HG03139 (cell line): ENCODE measurements at regions not wholly inside any gene's neighbourhood (a gene's known extent, or its start where the extent isn't known, plus 50 kb on each side); places are given as distances from the start of the nearest gene placed in this dataset.
"Not testable (repeated sequence)": the region's sequence is repeated elsewhere in the genome, so short reads cannot be mapped to it uniquely, and the experiment has no call there.

Experiments
- ATAC-seq: cut with Tn5 transposase; IDR thresholded peaks from one replicate; pipeline ENCODE4 v1.9.1; 2021; ENCODE audit not compliant: unreplicated experiment

DNA sequence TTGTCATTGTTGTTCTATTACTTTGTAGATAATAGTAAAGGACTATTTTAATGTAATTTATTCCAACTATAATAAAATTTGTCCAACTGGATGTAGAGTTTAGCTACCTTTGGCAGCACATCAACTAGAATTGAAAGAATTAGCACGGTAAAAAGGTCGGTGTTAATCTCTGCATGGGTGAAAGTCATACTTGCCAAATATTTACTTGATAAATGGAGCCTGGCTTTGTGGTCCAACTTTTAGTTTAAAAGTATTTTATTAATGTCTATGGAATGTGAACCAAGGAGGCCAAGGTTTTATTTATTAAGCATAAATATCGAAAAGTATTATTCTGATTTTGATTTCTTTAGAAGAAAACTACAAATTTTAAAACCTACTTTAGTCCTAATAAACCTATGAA lies 1389.0 kb downstream of the PCDH9 start:
- no peak for ATAC-seq

GRCh38 chr13:65836066-65836465 lies 1394.1 kb downstream of the PCDH9 start:
- no peak for ATAC-seq

DNA sequence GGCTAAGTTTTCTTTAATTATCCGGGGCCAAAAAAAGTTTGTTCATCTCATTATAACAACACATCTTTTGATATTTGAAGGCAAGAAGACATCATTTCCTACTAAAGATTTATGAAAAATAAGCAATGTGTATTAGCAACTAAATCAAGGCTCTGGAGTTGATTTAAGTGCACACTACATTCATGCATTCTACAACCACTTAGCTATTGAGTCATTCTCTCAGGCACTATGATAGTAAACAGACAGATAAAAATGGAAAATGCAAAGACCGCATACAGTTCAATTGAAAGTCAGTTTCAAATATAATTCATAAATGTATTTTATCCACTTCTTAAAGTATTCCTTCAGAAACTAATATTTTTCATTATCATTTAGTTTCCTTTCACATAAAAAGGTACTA lies 1395.2 kb downstream of the PCDH9 start:
- ATAC-seq, result no peak

- ATAC-seq, result no peak
These were observed 1399.5 kb downstream of the PCDH9 start for GRCh38 chr13:65830411-65831205.

DNA sequence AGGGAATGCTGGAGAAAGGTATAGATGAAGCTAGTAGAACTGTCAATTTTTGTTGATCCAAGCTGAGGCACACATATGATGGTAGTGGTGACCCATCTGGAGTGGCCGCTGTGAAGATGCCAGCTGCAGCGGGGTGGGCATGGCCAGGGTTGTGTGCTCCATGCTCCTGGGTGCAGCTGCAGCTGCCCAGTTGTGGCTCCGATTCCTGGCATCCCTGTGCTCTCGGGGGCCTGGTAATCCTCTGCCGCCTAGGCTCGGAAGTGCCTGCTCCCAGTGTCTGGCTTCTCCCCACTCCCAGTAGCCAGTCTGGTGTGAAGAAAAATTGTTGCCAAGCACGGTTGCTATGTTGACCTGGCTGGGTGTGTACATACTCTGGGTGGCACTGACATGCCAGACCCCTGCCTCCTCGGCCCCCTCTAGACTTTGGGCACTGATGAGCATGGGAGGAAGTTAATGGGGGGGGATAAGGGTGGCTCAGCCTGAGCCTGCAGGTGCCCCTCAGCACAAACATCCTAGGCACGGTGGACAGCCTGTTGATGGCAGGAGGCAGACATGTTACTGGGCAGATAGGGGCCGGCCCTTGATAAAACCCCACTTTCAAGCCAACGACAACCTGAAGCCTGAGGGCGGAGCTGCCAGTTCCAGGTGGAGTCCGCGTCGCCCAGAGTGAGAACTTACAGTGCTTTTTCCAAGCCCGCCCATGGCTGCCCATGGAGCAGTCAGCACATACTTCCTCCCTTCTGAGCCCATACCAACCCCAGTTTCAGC lies 1400.7 kb downstream of the PCDH9 start:
- no peak for ATAC-seq

DNA sequence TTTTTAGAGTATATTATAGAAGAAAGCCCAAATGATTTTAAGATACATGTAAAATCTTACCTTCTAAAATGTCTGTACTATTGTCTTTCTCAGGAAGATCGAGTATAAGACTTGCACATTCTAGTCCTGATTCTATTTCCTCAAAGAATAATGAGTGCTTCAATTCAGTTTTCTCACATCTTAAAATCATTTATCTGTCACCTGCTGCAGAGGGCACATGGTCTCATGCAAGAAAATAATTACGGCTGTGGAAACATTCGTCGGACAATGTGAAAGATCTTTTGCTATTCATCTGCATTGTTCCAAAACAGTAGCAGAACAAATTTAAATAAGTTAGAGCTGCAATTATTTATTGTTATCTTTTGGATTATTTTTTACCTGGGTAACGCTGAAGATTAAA lies 1403.5 kb downstream of the PCDH9 start:
- no peak for ATAC-seq

GRCh38 chr13:65825039-65825438 lies 1405.1 kb downstream of the PCDH9 start:
- no peak for ATAC-seq

GRCh38 chr13:65808061-65808460 lies 1422.1 kb downstream of the PCDH9 start:
- no peak for ATAC-seq

DNA sequence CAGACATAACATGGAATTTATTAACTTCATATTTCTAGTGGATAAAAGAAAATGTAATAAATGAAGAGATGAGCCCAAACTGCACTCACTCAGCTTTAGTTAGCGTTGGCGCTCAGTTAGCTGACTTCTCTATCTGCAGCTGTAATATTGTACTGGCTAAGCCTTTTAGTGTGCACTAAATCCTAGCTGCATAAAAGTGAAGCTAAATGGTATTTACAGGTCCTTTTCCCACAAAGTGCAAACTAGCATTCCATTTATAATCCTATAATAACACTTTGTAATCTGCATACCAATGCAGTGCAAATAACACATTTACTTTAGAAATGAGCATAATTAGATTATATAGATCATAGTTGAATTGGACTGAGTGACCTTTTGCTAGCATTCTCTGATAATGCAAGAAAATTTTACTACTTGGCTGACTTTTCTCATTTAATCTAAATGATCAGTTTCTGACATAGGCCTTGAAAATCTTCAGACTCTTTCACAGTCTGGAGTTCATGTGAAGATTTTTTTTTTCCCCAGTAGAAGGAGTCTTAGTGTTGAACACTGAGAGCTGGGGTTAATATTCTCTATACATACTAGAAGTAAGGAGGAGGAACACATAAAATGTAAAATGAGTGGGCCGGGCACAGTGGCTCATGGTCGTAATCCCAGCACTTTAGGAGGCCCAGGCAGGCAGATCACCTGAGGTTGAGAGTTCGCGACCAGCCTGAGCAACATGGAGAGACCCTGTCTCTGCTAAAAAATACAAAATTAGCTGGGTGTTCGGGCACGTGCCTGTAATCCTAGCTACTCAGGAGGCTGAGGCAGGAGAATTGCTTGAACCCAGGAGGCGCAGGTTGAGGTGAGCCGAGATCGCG lies 1426.4 kb downstream of the PCDH9 start:
- ATAC-seq, result no peak

DNA sequence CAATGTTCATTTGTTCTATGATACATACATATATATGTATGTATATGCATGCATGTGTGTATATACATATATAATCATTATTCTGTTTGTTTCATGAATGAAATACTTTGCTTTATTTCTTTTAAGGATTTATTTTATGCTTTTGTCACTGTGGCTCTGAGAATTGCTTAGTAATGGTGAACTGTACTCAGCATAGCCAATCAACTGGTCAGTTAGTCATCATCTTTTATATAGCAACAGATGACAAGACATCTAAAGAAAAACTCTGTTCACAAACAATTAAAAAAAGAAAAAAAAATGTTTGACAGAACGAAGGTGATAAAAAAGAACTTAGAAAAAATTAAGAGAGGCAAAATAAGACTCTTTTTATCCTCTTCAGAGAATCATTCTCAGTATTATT lies 1440.3 kb downstream of the PCDH9 start:
- no peak for ATAC-seq

DNA sequence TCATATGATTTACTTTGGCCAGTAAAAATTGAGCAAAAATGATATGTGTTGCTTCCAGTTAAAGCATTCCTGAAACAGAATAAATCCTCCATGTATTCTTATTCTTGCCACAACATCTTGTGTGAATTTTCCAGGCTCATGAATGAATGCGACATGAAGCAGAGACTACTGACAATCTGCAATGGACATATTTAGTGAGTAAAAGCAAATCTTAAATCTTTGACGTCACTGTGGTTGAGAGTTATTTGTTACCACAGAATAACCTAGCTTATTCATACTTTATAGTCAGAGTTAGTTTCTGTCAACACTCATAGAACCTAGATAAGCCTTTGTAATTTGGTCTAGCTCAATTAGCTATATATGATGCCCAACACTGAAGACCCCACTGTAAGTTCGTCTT lies 1443.1 kb downstream of the PCDH9 start:
- ATAC-seq, result no peak

DNA sequence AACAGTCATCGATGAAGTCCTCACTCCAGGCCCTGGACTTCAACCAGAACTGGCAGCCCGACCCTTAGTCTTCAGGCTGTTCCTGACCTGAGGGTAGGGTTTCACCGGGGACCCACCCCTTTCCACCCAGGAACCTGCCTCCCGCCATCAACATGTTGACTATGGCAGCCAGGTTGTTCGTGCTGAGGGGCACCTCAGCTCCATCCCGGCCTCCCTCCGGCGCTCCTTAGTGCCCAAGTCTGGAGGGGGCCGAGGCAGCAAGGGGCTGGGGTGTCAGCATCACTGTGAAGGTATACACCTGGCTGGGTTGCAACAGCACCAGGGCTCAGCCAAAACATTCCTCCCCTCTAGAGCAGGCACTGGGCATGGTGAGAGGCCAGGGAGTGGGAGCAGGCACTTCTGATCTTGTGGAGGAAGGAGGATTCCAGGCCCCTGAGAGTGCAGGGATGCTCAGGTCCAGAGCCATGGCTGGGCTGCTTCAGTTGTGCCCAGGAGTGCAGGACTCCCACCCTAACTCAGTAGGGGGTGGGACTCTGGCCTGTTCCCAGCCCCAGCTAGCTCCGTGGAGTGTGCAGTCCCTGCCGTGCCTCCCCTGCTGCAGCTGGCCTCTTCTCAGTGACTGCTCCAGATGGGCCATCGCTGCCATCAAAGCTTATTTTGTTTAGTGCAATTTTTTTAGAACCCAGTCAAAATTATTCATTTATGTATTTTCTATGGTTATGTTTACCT lies 1445.9 kb downstream of the PCDH9 start:
- no peak for ATAC-seq

DNA sequence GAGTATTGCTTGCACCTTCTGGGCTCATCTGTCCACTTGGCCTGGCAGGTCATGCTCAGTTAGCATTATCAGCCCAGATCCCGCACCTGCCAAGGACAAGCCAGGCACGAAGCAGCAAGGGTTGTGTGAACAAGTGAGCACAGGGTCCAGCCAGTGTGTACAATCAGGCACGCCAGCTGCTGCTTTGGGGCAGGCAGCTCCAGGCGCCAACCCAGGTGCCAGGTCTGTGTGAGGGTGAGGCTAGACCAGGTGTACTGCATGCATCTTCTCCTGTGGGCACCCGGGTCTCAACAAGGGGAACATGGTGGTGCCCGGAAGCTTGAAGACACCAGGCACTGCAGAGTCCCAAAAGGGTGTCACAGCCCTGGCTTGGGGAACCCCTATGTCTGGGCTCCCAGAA lies 1446.8 kb downstream of the PCDH9 start:
- ATAC-seq, result no peak

DNA sequence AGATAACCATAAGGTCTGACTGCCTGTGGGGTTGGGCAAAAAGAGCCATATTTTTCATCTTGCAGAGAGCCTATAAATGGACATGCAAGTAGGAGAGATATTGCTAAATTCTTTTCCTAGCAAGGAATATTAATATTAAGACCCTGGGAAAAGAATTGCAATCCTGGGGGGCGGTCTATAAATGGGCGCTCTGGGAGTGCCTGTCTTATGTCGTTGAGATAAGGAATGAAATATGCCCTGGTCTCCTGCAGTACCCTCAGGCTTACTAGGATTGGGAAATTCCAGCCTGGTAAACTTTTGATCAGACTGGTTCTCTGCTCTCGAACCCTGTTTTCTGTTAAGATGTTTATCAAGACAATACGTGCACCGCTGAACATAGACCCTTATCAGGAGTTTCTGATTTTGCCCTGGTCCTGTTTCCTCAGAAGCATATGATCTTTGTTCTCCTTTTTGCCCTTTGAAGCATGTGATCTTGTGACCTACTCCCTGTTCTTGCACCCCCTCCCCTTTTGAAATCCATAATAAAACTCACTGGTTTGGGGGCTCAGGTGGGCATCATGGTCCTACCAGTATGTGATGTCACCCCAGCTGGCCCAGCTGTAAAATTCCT lies 1458.3 kb downstream of the PCDH9 start:
- not testable (repeated sequence) for ATAC-seq

DNA sequence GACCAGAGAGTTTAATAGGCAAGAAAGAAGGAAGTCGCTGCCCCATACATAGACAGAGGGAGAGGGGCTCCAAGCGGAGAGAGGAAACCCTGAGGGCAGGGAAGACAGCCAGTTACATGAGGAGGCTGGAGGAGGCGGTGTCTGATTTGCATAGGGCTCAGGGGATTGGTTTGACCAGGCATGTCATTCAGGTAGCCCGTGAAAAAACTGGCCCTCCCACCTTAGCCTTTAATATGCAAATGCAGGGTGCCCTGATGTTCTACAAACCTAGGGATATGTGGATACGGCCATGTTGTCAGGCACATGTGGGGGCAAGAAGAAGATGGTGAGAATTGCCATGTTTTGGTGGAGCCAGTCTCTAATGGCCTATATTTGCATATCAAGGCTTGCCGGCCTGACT lies 1461.6 kb downstream of the PCDH9 start:
- ATAC-seq, result no peak

DNA sequence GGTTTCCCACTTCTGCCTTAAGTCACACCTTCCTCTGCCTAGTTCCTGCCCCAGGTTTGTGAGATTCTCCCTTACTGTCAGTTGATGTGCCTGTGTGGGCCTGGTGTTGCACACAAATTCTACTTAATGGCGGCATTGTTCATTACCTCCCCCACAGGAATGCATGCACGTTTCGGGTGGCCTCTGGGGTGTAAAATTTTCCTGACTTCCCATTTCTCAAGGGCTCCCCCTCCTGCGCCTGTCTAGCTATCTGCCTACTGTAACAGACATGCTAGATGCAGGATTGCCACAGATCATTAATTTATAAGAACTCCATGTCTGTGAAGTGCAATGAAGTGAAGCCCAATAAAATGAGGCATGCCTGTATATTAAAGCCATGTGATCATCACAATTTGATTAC lies 1466.3 kb downstream of the PCDH9 start:
- no peak for ATAC-seq

DNA sequence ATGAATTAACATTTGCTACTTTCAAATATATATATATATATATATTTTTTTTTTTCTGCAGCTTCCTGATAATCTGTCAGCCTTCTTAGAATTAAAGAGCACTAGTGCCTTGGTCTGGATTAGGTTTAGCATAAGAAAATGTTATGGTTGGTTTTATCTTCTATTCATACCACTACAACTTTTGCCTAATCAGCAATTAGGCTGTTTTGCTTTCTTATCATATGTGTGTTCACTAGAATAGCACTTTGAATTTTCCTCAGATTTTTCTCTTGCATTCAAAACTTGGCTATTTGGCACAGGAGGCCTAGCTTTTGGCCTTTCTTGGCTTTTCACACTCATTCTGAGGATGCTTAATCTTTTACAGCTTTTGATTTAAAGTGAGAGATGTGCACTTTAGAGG lies 1468.1 kb downstream of the PCDH9 start:
- no peak for ATAC-seq

GRCh38 chr13:65756071-65756671 lies 1474.0 kb downstream of the PCDH9 start:
- no peak for ATAC-seq

DNA sequence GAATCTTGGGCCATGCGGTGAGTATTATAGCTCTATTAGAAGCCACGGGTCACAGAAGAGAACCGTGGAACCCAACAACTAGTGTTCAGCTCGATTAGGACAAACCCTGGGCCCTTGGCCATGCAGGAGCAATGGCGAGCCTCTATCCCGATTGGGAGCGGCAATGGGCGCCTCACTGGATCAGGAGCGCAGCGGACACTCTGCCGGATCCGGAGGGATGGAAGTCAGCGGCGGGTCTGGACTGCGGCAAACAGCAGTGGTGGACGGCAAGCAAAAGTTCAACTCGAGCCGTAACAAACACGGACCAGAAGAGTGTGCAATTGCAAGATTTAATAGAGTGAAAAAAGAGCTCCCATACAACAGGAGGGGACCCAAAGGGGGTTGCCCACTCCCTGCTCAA lies 1481.9 kb downstream of the PCDH9 start:
- ATAC-seq, result no peak

GRCh38 chr13:65746406-65746921 lies 1483.7 kb downstream of the PCDH9 start:
- ATAC-seq, result no peak
